GM21619 (cell line): ENCODE measurements at regions not wholly inside any gene's neighbourhood (a gene's known extent, or its start where the extent isn't known, plus 50 kb on each side); places are given as distances from the start of the nearest gene placed in this dataset.

ENCODE experiments used
- ATAC-seq: cut with Tn5 transposase; IDR thresholded peaks from one replicate; pipeline ENCODE4 v1.9.1; 2021; ENCODE audit not compliant: unreplicated experiment

DNA sequence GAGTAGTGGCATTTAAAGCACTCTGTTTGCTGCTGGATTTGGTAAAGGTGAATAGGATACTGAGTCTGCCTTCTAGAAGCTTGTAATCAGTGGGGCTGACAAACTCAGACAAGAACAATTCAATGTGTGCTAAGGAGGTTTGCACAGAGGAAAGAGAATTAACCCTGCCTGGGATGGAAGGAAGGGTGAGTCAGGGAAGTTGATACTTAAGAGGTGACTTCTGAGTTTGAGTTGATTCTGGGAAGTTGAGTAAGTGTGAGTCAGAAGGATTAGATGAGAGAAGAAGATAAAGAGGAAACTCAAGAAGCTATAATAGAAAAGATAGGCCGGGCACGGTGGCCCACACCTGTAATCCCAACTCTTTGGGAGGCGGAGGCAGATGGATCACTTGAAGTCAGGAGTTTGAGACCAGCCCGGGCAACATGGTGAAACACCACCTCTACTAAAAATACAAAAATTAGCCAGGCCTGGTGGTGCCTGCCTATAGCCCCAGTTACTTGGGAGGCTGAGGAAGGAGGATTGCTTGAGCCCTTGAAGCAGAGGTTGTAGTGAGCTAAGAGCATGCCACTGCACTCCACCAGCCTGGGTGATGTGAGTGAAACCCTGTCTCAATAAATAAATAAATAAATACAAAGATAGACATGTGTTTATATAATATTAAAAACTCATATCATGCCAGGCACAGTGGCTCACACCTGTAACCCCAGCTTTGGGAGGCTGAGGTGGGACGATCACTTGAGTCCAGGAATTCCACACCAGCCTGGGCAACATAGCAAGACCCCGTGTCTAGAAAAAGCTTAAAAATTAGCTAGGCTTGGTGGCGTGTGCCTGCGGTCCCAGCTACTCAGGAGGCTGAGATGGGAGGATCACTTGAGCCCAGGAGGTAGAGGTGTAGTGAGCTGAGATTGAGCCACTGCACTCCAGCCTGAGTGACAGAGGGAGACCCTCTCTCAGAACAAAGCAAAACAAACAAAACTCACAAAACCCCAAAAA is 126.8 kb upstream of the CPM start:
- no peak for ATAC-seq

DNA sequence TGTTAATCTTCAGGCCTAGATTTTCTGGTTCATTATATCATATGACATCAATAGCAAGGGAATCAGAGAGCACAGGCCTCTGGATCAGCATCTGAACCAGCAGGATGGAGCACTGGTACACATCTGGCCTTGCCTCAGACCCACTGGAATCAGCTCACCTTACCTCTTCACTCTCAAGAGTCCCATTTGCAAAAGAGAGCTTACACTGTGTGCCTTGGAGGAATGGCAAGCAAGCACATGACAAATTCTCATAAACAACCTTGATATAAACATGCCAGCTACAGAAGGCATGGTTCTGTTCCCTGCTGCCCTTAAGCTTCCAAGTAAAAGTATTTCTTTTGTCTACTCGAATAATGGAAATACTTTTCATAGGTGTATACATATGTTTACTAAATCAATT is 128.6 kb upstream of the CPM start:
- no peak for ATAC-seq

DNA sequence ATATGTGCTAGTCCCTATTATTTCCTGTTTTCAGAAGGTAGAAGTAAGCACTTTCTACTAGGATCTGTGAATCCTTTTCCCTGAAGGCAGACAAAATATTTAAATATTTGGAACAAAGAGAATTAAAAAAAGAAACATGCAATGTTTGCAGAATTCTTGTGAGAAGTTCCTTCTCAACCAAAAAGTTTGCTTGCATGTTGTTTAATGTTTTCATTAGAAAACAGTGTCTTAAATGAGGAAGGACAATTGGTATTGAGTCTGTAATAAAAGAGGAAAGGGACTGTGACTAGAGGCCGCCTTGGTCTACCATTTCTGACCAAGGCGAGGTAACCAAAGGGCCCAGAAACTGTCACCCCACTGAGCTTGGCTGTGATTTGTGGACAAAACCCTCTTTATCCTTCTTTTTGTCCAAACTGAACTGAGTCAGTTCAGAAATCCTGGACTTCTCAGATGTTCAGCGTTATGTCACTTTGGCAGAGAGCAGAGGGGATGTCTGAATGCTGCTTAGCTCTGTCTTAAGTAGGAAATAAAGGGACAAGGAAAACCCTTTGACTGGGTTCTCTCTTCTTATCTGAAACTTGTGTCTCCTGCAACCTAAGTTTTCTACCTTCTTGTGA is 129.8 kb upstream of the CPM start:
- no peak for ATAC-seq

DNA sequence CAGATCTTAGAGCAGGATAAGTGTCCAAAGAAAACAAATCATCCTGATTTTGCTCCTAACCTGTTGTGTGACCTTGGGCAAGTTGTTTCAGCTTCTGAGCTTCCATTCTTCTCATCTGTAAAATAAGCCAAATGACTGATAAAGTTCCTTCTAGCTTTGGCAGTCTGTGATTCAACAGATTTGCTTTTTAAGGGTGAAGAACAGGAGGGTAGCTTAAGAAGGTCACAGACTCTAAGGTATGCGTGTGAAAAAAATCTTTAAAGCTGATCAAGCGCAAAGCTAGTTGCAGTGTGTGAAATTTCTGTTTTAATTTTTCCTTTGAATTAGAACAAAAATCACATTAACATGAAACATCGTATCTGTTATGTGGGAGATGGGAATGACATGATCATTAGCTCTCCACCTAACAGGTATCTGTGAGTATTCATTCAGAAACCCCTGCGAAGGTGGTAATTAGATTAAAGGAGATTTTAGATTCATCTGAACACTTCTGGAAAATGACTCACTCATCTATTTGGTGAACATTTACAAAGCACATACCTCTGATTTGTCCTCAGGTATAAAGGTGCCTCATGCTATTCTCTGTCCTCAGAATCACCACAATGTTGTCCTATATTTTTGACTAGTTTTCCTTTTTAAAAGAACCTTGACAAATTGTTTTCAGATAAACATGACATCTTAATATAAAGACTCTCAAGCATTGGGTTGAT is 131.9 kb upstream of the CPM start:
- no peak for ATAC-seq

DNA sequence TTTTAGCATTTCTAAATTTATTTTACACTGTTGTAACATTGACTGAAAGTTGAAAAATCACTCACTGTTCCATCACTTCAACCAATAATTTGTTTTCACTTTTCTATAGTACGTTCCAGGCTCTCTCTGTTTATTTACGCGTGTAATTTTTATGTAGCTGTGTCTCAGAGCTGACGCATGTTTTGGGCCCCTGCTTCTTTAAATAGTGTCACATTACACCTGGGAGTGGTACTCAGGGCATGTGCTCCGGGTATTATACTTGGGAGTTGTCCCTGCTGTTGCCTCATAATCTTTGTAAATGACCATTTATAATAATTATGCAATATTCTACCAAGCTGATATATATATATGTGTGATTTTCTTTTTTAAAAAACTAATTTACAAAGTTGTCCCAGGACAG is 132.8 kb upstream of the CPM start:
- ATAC-seq, result no peak

DNA sequence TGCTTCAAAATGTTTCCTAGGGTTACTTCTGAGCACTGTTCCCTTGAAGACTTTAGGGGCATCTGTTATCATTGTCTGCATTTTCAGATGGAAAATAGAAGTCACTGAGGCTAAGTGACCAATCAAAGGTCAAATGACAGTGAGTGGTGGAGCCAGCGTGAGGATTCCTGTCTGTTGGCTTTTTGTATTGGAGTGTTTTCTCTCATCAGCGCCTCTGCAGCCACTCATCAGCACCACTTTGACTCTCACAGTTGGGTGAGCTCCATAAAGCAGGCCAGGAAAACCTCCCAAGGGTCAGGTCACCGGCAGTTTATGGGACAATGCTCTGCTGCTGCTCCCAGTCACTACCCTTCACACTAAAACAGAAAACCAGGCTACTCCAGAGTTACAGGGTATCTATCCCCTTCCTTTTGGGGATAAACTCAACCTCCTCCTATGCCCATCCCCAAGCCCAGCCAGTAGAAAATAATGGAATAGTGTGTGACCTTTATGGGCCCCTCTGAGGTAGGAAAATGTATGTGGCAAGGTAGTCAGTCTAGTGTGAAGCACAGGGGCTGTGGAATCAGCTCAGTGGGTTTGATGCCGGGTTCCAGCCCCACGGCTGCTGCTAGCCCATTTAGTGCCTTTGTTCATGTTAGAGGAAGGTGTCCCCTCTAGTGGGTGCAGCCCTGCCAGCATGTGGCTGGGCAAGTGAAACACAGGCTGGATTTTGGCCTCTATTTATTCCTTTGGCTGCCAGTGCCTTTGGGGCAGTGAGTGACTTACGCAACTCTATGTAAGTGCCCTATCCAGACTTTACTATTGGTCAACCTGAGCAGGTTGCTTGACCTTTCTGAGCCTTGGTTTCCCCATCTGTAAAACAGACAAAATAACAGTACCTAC is 133.8 kb upstream of the CPM start:
- no peak for ATAC-seq

DNA sequence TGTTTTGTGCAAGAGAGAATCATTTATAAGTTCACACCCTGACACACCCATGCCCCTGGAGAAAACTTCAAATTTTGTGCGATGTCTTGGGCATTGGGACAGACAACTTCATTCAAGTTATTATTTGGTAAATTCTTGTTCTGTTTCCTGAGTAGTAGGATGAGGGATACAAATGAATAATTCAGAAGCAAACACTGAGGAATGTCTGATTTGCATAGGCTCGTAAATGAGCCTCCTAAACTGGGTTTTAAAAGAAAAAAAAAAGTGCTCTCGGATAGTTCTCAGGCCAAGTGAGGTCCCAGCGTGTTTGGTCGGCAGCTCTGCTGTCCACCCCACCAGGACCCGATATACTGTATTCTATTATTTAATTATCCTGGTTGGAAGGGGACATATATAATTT is 134.7 kb upstream of the CPM start:
- no peak for ATAC-seq

DNA sequence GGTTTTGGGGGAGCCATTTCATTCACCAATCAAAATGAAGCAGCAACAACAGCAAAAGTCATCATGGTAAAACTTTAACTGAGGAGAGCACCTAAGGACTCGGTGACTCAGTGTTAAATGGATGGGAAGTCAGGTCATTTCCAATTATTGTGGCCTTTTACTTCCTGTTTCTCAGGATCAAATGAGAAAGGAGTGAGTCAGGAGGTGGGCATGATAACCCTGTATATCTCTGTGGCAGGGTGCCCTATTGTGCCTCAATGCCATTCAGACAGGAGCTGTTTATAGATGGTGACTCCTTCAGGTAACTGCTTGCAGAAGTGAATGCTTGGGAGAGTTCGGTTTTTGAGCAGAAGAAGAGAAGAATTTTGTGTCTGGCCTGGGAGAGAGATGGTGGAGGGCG is 135.5 kb upstream of the CPM start:
- ATAC-seq, result no peak

DNA sequence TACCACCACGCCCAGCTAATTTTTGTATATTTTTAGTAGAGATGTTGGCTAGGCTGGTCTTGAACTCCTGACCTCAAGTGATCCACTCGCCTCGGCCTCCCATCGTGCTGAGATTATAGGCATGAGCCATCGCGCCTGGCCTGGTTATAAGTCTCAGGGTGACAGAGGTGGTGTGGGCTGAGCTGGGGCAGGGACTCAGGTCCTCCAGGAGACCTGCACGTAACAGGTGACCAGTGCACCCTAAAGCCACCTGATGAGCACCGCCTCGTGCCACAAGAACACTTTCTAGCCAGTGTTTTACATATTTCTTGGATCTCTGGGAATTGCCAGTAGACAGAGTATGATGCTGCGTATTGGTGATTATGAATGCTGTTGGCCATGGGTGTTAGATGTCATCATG is 136.5 kb upstream of the CPM start:
- ATAC-seq, result no peak

DNA sequence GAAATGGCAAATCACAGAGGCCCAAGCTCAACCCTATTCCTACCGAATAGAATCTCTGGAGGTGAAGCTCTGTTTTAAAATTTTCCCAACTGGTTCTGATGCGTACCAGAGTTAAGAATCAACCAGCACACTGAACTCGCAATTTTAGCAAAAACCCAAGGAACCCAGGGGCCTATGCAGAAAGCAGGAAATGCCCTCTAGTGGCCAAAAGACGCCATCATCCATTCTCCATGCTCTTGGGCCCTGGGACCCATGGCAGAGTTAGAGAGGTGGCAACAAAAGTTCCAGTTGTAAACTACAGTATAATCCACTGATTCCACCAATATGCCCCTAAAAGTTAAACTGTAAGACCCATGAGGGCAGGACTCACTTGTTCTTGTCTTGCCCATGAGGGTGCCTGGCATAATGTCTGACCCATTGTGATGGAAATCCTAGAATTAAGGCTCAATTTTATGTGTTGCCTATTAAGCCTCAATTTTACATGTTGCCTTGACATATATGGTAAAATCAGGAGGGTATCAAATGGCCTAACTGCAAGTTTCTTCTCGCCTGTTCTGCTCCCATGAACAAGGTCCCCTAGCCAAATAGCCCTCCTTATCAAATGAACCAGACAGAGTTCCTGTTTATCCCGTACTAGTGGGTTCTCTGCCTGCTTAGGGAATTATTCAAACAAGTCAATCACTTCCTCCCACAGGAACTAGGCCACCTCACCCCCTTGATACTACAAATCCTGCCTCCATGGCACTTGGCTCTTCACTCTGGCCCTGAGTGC is 137.5 kb upstream of the CPM start:
- peak; percentile 81 for ATAC-seq

DNA sequence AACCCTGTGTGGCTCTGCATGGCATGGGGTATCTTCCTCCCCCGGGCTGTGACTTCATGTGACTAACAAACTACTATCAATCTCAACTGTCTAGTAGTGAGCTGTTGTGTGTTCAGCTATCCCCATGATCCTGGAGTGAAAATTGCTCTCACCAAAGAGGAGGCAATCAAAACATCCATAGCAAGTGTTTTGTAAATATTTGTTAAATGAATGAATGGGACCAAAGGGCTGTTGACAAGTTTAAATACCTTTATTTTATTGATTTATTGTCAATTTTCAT is 138.1 kb upstream of the CPM start:
- ATAC-seq, result no peak

DNA sequence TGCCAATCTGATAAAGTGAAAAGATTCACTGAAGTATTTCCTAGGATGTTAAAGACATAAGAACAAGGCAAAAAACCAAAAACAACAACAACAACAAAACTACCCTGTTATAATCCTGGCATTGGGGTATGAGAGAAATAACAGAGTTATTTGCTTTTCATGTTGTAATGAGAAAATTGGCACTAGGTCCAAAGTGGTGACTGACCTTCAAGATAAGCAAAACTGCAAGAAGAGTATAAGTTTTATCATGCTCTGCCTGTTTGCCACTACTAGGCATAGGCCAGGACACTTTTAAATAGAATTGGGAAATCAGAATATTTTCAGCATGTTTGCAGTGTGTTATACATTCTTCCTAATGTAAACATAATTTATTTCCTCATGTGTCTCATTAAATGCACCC is 140.1 kb upstream of the CPM start:
- ATAC-seq, result no peak

DNA sequence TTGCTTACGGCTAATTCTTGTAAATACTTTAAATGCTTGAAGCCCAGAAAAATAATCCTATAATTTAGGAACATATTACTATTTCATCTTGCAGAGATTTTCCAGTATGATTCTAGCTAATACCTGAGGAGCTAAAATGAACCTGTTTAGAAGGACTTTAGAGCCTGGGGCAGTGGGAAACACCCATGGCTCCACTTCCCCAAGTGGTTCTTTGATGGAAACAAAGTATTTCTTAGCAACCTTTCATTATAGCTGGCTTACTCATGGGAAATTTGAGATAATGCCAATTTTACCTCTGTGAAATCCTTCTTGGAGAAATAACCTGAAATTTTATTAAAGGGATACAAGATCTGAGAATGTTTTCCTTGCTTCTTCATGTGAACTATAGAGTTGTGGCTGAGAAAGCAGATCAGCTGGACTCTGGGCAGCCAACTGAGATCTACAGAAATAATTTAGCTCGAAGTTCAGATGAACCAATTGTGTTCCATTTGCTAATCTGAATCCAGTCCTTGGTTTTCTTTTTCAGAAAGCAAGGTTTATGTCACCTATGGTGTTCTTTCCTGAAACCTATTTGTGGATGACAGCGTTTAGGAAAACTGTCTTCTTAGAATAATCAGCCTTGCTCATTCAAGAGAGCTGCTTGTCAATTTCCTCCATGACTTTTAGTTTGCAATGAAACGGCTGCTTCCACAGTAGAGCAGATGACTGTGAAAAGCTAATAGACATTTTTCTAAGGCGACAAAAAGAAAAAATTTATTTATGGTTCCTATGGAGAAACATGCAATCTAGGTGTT is 141.8 kb upstream of the CPM start:
- no peak for ATAC-seq

DNA sequence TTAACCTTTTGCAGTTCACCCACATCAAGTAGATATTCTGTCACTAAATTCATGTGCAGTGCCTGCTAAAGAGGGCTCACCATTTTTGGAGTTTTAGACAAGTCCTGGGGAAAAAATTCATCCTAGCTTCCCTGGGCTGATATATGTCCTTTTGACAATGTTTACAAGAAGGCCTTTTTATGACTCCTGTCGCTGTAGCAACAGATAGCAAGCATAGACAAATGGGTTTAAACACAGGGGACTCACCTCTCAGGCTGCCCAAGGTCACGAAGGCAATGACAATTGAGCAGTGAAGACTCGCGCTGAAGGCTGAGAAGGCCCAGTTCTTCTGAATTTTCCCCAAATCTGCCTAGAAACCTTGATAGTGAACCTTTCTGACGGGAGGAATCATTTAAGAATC is 150.7 kb upstream of the CPM start:
- ATAC-seq, result no peak

DNA sequence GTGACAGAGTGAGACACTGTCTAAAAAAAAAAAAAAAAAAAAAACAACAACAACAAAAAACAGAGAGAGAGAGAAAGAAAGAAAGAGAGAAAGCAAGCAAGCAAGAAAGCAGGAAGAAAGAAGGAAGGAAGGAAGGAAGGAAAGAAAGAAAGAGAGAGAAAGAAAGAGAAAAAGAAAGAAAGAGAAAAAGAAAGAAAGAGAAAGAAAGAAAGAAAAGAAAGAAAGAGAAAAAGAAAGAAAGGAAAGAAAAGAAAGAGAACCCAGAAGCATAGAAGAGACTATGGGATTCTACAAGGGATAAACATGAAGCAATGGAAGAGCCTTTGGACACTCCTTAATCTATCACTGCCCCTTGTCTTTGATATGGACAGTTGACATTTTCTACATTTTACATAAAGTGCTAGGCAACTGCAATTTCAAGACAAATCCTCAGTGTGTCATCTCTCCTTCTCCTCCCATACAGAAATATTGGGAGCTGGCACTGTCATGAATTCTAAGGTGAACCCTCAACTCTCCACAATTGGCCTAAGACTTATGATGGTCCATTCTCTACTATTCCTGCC is 151.9 kb upstream of the CPM start:
- no peak for ATAC-seq

DNA sequence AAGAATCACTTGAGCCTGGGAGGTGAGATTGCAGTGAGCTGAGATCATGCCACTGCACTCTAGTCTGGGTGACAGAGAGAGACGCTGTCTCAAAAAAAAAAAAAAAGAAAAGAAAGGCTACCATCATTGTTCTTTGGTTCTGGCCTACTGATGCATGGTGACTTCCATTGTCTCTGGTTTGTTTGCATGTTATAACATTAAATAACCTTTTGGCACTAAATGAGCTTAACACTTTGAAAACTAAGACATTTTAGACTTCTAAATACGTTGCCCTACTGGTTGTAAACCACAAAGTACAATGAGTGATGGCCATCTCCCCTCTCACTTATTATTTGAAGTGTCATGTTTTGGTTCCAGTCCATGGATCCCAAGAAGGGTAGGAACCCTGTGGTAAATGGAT is 152.9 kb upstream of the CPM start:
- no peak for ATAC-seq

DNA sequence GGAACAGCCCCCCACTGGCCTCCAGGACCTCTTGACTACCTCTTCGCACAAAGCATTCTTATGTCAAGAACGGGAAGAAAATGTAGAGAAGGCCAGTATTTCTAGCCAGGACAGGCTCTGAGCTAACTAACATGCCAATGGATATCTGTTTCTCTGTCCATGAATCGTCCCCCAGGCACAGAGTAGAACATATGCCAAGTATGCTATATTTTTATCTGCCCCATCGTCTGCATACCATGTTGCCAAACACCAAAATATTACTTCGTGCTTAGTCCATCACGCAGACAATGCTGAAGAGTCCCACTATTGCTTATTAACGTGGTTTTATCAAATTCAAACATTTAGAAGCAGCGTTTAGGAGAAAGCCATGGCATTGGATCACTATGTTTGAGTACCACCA is 151.4 kb upstream of the CPSF6 start:
- ATAC-seq, result no peak

DNA sequence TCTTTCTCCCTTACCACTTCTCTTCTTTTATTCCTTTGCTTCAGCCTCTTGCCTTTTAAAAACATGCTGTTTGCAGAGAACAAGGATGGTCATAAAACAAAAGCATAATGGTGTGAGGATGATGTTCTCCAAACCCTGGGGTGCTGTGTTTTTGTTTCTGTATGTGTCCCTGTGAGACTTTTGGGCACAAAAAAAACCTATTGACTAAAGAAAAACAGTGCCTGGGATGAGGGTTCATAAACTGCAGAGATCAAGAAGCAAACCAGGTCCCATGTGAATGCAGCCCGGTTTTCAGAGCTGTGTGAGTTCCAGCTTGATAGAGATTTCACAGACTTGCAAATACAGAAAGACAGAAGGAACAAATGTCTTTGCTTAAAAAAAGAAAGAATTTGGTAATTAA is 148.6 kb upstream of the CPSF6 start:
- no peak for ATAC-seq

DNA sequence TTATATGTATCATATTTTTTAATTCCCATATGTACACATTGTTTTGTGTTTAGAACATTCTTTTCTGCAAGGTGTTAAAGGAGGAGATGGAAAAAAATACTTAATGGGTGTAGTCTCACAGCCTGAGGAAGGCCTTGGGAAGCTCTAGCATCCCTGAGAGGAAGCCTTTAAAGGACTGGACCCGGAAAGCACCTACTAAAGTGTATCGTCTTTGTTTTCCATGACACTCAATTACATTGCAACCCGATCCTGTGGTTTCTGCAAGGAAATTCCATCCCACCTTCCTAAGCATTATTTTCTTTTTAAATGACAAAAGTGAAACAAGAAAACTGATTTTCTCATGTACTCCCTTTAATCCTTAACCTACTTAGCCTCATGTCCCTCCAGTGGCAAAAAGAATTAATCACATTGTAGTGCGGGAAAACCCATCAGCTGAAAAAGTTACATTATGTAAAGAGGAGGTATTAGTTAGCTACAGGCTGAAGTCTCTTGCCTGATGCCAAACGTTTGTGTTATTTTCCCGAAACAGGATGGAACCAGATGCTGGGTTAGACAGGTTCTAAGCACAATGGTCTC is 147.8 kb upstream of the CPSF6 start:
- no peak for ATAC-seq
